ENCODE measurements at regions not wholly inside any gene's neighbourhood (a gene's known extent, or its start where the extent isn't known, plus 50 kb on each side); places are given as distances from the start of the nearest gene placed in this dataset.

DNA sequence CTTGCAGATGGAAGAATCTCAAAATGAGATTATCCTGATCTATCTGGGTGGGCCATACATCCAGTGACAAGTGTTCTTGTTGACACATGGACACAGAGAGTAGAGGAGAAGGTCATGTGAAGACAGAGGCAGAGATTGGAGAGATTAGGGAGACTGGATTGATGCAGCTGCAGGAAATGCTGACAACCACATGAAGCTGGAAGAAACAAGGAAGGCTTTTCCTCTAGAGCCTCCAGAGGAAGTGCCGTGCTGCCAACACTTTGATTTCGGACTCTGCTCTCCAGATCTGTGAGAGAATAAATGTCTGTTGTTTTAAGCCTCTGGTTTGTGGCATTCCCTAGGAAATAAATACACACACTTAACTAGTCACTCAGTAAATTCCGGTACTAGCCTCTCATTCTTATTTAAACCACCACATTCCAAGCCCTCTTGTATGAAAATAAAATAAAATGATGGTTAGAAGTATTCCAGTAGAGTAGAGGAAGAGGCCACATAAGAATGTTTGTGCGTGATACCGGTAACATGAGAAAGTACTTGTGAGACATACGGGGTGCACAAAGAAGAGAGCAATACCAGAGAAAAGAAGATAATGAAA is 110.9 kb upstream of the DMAC1 start:
- TF ChIP-seq CTCF (IDR thresholded peaks at IDR 0.05) (no peak), POLR2AphosphoS5 (IDR thresholded peaks at IDR 0.05) (no peak)
